Brain microvascular endothelial cell (primary cell): ENCODE measurements at regions not wholly inside any gene's neighbourhood (a gene's known extent, or its start where the extent isn't known, plus 50 kb on each side); places are given as distances from the start of the nearest gene placed in this dataset.

Experiments used
- DNase-seq: peaks from one replicate; pipeline ENCODE4 v3.0.0-alpha.2; 2020
- H3K27ac ChIP-seq: fragments of 250-450 bp; sonication (Bioruptor Pico); 2 replicates; pipeline ENCODE4 v1.5.1; 2020; ENCODE audit warnings: mild to moderate bottlenecking, moderate library complexity
- H3K27me3 ChIP-seq: fragments of 250-450 bp; sonication (Bioruptor Pico); replicated peaks from 2 replicates; pipeline ENCODE4 v1.5.1; 2020; ENCODE audit warnings: mild to moderate bottlenecking
- H3K36me3 ChIP-seq: fragments of 250-450 bp; sonication (Bioruptor Pico); replicated peaks from 2 replicates; pipeline ENCODE4 v1.5.1; 2020; ENCODE audit warnings: mild to moderate bottlenecking
- H3K4me3 ChIP-seq: 2 replicates; pipeline ENCODE4 v1.5.1; 2011; ENCODE audit warnings: low read depth, mild to moderate bottlenecking, control low read depth, low read length, moderate library complexity
- in situ Hi-C: cut with HindIII; loops from 2 replicates; pipeline ENCODE4 v1.10.0; 2017; ENCODE audit warnings: low sequenced_read_pairs, low pct_ligation_motif_present
- TF ChIP-seq, protein P1 (sequence below): IDR thresholded peaks from 2 replicates; pipeline ENCODE4 v1.5.1; 2011; ENCODE audit warnings: low read depth, mild to moderate bottlenecking, moderate library complexity, low read length, control low read depth, inconsistent platforms; ENCODE audit errors: missing control alignments

DNA sequence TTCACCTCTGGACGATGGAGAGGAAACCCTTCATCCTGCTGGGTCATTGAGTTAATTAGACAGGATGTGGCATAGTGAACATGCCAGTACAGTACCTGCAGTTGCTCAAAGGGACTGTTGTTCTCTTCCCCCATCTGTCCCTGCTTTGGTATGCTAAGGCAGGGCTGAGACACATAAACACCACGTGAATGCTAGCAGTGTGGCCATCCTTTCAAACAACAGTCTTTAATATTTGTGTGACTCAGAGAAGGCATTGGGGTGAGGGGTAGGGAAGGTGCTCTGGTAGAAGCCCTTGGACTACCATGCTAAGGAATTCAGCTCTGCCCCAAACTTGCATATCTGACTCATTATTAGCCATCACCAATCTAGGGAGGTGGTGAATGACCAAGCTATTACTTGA is 180.2 kb upstream of the ZNF618 start:
- no peak for DNase-seq
- no peaks in the 10 kb centered on the region for H3K36me3 ChIP-seq
- no peak overlapping the region for H3K27ac ChIP-seq
- no peaks in the 10 kb centered on the region for H3K27me3 ChIP-seq
- TF ChIP-seq, protein P1, sequence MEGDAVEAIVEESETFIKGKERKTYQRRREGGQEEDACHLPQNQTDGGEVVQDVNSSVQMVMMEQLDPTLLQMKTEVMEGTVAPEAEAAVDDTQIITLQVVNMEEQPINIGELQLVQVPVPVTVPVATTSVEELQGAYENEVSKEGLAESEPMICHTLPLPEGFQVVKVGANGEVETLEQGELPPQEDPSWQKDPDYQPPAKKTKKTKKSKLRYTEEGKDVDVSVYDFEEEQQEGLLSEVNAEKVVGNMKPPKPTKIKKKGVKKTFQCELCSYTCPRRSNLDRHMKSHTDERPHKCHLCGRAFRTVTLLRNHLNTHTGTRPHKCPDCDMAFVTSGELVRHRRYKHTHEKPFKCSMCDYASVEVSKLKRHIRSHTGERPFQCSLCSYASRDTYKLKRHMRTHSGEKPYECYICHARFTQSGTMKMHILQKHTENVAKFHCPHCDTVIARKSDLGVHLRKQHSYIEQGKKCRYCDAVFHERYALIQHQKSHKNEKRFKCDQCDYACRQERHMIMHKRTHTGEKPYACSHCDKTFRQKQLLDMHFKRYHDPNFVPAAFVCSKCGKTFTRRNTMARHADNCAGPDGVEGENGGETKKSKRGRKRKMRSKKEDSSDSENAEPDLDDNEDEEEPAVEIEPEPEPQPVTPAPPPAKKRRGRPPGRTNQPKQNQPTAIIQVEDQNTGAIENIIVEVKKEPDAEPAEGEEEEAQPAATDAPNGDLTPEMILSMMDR = no peak
- in situ Hi-C loops = no loop called here
- no peak overlapping the region for H3K4me3 ChIP-seq

DNA sequence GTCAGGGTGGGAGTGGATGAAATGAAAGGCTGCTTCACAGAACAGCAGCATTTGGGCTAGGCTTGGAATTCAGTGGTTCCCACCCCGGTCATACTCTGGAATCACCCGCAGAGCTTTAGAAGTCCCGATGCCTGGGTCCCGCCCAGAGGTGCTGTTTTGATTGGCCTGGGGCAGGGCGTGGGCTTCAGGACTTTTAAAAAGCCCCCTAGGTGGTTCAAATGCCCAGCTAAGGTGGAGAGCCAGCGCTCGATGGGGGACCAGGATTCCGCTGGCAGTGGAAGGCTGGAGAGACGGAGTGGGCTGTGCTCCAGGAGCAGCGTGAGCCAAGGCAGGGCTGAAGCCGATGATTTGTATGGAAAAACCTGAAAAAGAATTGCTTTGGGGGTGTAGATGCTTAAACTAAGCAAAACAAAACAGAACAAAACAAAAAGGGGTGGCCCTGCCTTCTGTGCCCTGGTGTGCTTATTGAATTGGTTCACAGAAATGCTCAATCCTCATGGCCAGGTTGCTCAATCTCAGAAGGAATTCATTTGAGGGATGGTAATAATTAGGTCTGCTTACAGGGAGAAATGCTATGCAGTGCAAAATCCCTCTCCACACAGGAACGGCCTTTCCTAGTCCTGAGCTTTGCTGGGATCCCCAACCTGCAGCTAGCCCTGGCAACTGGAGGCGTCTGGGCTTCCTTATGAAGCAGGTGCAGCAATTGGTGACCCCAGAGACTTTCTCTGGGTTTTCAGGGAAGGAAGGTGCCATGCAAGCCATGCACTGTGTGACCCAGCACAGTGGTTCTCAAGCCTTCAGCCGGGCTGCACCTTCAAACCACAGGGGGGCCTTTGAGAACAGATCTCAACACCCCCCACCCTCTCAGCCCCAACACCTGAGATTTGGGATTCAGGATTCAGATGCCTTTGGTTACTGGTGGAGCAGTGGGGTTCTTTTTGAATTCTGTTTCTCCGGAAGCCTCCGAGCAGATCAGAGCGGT is 174.0 kb upstream of the ZNF618 start:
- in situ Hi-C loops = no loop called here
- no peak for DNase-seq
- H3K36me3 ChIP-seq = no peaks in the 10 kb centered on the region
- no peaks in the 10 kb centered on the region for H3K27me3 ChIP-seq
- TF ChIP-seq, protein P1 = no peak
- no peak overlapping the region for H3K4me3 ChIP-seq
- no peak overlapping the region for H3K27ac ChIP-seq

DNA sequence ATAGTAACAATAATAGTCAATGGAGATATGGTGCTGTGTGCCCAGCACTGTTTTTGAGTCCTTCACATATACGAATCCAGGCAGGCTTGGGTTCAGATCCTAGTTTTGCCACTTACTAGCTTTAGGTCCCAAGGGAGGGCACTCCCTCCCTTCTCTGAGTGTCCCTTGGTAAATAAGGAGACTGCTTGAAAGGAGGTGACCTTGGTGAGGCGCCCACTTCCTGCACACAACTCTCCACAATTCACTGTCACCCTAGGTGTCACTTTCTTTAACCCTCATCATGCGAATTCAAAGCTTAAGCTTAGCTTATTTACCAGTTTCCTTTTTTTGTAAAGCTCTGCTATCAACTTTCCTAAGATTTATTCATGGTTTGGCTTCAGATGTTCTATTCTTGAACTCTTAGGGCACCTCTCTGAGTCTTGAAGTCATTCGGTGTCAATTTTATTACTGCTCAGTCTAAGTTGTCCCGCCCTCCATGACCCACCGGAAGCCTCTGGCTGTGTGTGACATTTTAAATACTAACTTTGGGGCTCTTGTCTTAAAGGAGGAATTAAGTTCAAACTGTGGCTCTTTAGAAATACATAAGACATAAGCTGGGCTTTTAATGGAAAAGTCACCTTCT is 170.7 kb upstream of the ZNF618 start:
- DNase-seq = no peak
- in situ Hi-C loops = no loop called here
- TF ChIP-seq, protein P1 = no peak
- Histone ChIP-seq H3K27ac (no peak overlapping the region), H3K27me3 (no peaks in the 10 kb centered on the region), H3K36me3 (no peaks in the 10 kb centered on the region), H3K4me3 (no peak overlapping the region)

DNA sequence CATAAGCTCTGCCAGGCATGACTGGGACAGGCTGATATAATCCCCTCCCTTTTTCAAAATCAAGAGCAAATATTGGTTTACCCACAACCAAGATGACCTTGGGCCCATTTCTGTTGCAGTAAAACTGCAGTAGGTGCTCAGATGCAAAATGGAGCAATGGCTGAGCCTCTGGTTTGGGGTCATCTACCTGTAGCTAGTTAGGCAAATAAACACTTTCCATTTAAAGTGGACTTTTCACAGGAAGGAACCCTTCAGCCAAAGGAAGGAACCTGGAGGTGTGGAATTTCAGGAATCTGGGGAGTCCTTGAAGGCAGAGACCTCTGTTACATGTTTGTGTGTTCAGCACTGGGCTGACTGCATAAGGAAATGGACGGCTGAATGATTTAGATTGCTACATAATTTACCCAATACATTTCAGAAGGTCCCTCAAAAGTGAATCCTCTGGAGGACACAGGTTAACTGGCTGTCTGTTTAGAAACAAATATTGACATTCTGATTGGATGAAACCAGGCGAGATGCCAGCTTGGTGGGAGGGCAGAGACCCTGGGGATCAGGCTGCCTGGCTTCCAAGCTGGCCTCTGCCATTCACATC is 170.1 kb upstream of the ZNF618 start:
- no peak overlapping the region for H3K27ac ChIP-seq
- in situ Hi-C loops = no loop called here
- DNase-seq = no peak
- H3K27me3 ChIP-seq = no peaks in the 10 kb centered on the region
- no peaks in the 10 kb centered on the region for H3K36me3 ChIP-seq
- H3K4me3 ChIP-seq = no peak overlapping the region
- TF ChIP-seq, protein P1 = no peak

DNA sequence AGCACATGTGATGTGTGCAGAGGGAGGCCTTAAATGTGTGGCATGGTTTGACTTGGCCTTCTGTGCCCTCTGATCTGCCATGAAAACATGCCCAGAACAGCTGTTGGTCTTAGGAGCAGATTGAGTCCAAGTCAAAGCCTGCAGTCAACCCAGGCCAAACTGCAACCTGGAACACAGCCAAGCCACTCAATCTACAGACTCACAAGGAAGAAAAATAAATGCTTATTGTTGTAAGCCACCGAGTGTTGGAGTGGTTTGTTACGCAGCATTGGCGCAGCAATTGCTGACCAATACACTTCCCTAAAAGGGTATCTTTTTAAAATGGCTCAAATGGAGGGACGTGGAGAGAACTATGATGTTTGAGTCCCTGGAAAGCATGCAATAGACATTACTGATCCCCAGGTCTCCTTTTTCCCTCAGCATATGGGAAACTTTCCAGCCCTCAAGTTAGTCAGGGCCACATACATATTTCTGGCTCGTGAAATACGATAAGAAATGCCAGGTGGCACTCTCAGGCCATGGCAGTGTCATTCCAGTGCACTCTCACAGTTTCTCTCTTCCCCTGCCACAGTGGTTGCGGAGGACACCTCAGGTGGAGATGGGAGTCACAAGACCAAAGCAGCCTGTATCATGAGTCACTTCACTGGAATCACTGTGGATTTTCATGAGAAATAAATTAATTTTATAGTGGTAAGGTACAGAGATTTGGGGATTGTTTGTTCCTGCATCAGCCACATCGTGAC is 168.0 kb upstream of the ZNF618 start:
- Histone ChIP-seq H3K4me3 (no peak overlapping the region), H3K27me3 (no peaks in the 10 kb centered on the region), H3K27ac (no peak overlapping the region), H3K36me3 (no peaks in the 10 kb centered on the region)
- in situ Hi-C loops = no loop called here
- no peak for DNase-seq
- TF ChIP-seq, protein P1 = no peak
